ENCODE measurements at regions not wholly inside any gene's neighbourhood (a gene's known extent, or its start where the extent isn't known, plus 50 kb on each side); places are given as distances from the start of the nearest gene placed in this dataset.
"Not testable (repeated sequence)": the region's sequence is repeated elsewhere in the genome, so short reads cannot be mapped to it uniquely, and the experiment has no call there.

DNA sequence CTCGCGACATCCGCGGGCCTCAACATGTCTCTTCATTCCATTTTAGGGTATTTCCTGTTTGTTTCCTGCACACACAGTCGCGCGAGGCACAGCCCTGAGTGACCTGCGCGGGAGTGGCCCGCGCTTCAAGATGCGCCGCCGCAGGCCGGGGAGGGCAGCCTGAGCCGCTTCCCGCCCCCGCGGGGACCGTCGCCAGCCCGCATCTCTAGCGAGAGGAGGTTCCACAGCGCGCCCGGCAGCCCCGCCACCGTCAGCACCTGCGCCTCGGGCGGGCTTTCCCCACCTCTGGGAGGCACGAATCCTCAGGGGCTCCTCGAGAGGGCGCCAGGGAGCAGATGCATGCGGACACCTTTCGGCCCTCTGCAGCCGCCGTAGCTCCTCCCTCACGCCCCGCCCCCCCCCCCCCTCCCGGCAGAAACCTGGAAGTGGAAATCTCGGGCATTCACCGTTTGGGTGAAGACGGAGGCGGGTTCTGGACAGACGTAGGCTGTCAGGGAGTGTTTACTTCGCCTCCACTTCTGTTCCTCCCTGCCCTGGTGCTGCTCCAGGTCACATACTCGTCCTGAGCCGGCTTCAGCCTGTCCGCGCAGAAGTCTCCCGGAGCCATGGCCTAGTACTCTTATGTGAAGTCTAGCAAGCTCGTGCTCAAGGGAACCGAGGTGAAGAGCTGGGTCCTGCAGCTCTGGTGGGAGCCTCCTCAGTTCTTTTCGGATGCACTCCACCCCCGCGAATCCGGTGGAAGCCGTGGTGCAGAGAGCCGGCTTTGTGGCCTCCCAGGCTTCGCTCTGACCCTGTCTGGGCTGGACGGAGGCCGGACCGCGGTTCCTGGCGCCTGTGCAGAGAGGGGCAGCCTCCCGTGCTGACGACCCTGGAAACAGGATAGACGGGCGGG, 880.5 kb upstream of the DEFB115 start:
- Histone ChIP-seq H3K4me3 (peak overlapping the region; percentile 59 to 74 (median 68)), H3K9me3 (replicated peaks in 1 of 11) (peaks cover 0 to 9% (median 0%) of the 10 kb centered on the region in 11 experiments; a peak in 5 of 22 replicates), H3K4me1 (0 out of 20 replicates have a peak, but pooled peaks cover 0 to 3% (median 0%) of the 10 kb centered on the region in 10 experiments), H3K9ac (peak overlapping the region; percentile 73 to 86 (median 81)), H3K27me3 (no peaks in the 10 kb centered on the region), H3K27ac (peak overlapping the region; percentile 58 to 81 (median 74)), H4K20me1 (no peaks in the 10 kb centered on the region), H3K36me3 (no peaks in the 10 kb centered on the region), H3K4me2 (peak overlapping the region; percentile 39 to 68 (median 57); a peak in 18 of 22 replicates)
- TF ChIP-seq Cebpa-rat (IDR thresholded peaks at IDR 0.05) = no peak

DNA sequence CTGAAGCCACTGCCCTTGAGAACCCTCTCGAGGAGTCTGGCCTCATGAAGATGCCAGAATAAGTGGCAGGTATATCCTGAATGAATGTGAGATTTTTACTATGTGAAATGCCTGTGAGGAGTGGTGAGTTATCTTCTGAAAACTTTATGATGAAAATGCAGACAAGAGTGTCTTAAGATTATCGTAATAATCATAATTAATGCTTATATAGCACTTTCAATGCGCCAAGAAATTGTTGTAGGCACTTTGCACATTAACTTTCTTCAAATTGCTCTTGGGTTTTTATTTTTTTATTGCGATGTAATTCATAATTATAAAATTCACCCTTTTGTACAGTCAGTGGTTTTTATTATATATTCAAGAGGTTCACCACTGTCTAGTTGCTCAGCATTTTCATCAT, 879.1 kb upstream of the DEFB115 start:
- H3K4me2 ChIP-seq = peak overlapping the region in 4 of 11 experiments; percentile 7 to 31 (median 19); a peak in 4 of 22 replicates
- H3K36me3 ChIP-seq; H3K27me3 ChIP-seq; H3K4me1 ChIP-seq; H3K9me3 ChIP-seq (replicated peaks in 1 of 11); H4K20me1 ChIP-seq: not testable (repeated sequence)
- H3K9ac ChIP-seq = peak overlapping the region in 1 of 11 experiments; percentile 75; a peak in 1 of 22 replicates
- peak overlapping the region in 1 of 11 experiments; percentile 77; a peak in 1 of 22 replicates for H3K27ac ChIP-seq
- H3K4me3 ChIP-seq = peak overlapping the region in 3 of 10 experiments; percentile 61 to 67 (median 64); a peak in 6 of 20 replicates

DNA sequence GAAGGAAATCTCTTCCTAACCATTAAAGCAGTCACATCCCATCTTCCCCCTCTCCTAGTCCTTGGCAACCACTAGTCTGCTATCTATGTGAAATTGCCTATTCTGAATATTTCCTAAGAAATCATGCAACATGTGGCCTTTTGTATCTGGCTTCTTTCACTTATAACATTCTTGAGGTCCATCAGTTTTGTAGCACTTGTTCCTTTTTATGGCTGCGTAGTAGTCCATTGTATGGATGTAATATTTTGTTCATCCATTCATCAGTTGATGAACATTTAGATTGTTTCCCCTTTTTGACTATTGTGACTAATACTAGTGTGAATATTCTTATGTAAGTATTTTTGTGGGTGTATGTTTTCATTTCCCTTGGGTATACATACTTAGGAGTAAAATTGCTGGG, 878.7 kb upstream of the DEFB115 start:
- H3K27ac ChIP-seq; H3K9ac ChIP-seq; H3K27me3 ChIP-seq; H3K4me1 ChIP-seq; H3K36me3 ChIP-seq; H4K20me1 ChIP-seq; H3K9me3 ChIP-seq (replicated peaks in 1 of 11): not testable (repeated sequence)
- Histone ChIP-seq H3K4me3 (peak overlapping the region in 2 of 10 experiments; percentile 61 to 64; a peak in 2 of 20 replicates), H3K4me2 (0 out of 22 replicates have a peak overlapping the region, but pooled peaks of 1 of the 11 experiments have one; percentile 31)

DNA sequence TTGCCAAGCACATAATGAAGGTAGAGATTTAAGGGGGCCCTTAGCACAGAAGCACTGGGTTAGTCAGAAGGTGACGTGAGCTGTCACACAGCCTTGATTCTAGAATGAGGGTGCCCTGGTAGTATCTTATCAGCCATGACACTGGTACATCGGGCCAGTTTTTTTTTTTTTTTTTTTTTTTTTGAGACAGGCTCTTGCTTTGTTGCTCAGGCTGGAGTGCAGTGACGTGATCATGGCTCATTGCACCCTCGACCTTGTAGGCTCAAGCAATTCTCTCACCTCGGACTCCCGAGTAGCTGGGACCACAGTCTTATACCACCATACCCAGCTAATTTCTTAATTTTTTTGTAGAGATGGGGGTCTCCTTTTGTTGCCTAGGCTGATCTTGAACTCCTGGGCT, 872.6 kb upstream of the DEFB115 start:
- H3K27ac ChIP-seq; H3K4me2 ChIP-seq; H3K4me3 ChIP-seq; H3K36me3 ChIP-seq; H3K9me3 ChIP-seq (replicated peaks in 1 of 11); H3K4me1 ChIP-seq; H3K9ac ChIP-seq; H3K27me3 ChIP-seq: not testable (repeated sequence)
- H4K20me1 ChIP-seq = peaks cover 0 to 11% (median 0%) of the 10 kb centered on the region in 11 experiments; a peak in 2 of 22 replicates

DNA sequence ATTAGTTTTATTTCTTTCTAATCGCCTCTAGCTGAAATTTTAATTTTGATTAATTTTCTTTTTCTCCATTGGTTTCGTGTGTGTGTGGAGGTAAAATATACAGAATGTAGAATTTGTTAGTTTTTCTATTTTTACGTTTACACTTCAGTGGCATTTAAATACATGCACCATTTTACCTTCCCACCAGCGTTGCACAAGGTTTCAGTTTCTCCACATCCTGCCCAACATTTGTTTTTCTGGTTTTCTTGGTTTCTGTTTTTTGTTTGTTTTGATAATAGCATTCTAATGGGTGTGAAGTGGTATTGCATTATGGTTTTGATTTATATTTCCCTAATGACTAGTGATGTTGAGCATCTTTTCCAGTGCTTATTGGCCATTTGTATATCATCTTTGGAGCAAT, 871.4 kb upstream of the DEFB115 start:
- H4K20me1 ChIP-seq = peaks cover 0 to 11% (median 0%) of the 10 kb centered on the region in 11 experiments; a peak in 2 of 22 replicates
- not testable (repeated sequence) for H3K4me1 ChIP-seq; H3K27ac ChIP-seq; H3K9ac ChIP-seq; H3K27me3 ChIP-seq; H3K9me3 ChIP-seq (replicated peaks in 1 of 11); H3K36me3 ChIP-seq; H3K4me3 ChIP-seq; H3K4me2 ChIP-seq

DNA sequence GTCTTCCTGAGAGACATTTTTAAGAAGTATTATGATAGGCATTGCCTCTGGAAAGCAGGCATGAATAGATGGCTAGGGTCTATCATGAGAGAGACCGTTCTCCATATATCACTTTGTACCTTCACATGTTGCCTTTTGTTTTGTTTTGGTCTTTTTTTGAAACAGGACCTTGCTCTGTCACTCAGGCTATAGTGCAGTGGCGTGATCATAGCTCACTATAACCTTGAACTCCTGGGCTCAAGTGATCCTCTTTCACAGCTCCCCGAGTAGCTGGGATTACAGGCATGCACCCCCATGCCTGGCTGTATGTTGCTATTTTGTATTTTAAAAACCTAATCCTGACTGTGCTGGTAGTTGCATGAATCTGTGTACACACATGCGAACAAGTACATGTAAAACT, 869.6 kb upstream of the DEFB115 start:
- H3K9ac ChIP-seq; H3K4me2 ChIP-seq; H3K4me1 ChIP-seq; H3K9me3 ChIP-seq (replicated peaks in 1 of 11); H3K27me3 ChIP-seq; H3K27ac ChIP-seq; H3K36me3 ChIP-seq; H3K4me3 ChIP-seq: not testable (repeated sequence)
- peaks cover 0 to 11% (median 0%) of the 10 kb centered on the region in 11 experiments; a peak in 2 of 22 replicates for H4K20me1 ChIP-seq

DNA sequence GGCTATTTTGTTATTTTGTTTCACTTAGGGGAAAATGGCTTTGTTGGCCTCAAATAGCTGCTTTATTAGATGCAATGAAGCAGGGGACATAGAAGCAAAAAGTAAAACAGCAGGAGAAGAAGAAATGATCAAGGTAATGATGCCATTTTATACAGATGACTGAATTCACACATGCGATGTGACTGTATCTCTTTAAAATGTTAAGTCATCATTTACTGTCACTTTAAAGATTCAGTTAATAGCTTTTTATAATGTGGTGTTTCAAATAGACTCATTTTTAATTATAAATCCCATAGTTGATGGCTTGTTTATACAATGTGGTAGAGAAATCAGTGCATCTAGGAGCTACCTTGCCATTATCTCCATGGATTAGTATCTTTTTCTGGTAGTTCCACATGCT, 863.9 kb upstream of the DEFB115 start:
- not testable (repeated sequence) for H3K9me3 ChIP-seq (replicated peaks in 1 of 11); H3K4me2 ChIP-seq; H3K4me1 ChIP-seq; H4K20me1 ChIP-seq; H3K27ac ChIP-seq; H3K27me3 ChIP-seq; H3K9ac ChIP-seq; H3K4me3 ChIP-seq; H3K36me3 ChIP-seq

DNA sequence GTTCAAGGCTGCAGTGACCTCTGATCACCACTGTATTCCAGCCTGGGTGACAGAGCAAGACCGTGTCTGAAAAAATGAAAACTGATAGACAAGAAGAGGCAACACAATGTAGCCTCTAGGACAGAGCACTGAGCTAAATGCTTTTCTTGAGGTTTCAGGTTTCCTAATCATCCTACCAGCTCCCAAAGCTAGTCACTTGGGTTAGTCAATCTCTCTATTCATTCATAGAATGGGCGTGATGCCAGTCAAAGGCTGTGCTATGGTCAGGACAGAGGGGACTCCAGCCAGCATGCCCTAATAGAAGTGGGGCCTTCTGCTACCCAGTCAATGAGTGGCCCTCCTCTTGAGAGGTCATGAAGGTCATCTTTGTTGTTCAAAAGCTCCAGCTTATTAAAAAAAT, 860.4 kb upstream of the DEFB115 start:
- H3K4me3 ChIP-seq; H3K4me1 ChIP-seq; H3K27me3 ChIP-seq; H3K9me3 ChIP-seq (replicated peaks in 1 of 11); H4K20me1 ChIP-seq; H3K9ac ChIP-seq; H3K4me2 ChIP-seq; H3K27ac ChIP-seq: not testable (repeated sequence)
- H3K36me3 ChIP-seq = peaks cover 0 to 25% (median 9%) of the 10 kb centered on the region in 11 experiments; a peak in 10 of 22 replicates

DNA sequence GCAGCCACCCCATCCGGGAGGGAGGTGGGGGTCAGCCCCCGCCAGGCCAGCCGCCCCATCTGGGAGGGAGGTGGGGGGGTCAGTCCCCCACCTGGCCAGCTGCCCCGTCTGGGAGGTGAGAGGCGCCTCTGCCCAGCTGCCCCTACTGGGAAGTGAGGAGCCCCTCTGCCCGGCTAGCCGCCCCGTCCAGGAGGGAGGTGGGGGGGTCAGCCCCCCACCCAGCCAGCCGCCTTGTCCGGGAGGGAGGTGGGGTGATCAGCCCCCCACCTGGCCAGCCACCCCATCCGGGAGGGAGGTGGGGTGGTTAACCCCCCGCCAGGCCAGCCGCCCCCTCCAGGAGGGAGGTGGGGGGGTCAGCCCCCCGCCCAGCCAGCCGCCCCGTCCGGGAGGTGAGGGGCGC, 852.4 kb upstream of the DEFB115 start:
- not testable (repeated sequence) for H3K27me3 ChIP-seq, H3K27ac ChIP-seq, H4K20me1 ChIP-seq, H3K4me3 ChIP-seq, H3K4me2 ChIP-seq, H3K4me1 ChIP-seq, H3K9ac ChIP-seq
- peaks cover 0 to 24% (median 8%) of the 10 kb centered on the region in 11 experiments; a peak in 10 of 22 replicates for H3K36me3 ChIP-seq
- peaks cover 13 to 50% (median 29%) of the 10 kb centered on the region in 11 experiments; a peak in 20 of 22 replicates for H3K9me3 ChIP-seq (replicated peaks in 1 of 11)

DNA sequence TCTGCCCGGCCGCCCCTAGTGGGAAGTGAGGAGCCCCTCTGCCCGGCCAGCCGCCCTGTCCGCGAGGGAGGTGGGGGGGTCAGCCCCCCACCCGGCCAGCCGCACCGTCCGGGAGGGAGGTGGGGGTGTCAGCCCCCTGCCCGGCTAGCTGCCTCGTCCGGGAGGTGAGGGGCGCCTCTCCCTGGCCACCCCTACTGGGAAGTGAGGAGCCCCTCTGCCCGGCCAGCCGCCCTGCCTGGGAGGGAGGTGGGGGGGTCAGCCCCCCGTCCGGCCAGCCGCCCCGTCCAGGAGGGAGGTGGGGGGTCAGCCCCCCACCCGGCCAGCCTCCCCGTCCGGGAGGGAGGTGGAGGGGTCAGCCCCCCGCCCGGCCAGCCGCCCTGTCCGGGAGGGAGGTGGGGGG, 851.9 kb upstream of the DEFB115 start:
- not testable (repeated sequence) for H3K27me3 ChIP-seq, H4K20me1 ChIP-seq, H3K4me3 ChIP-seq, H3K4me1 ChIP-seq, H3K4me2 ChIP-seq, H3K27ac ChIP-seq, H3K9ac ChIP-seq
- Histone ChIP-seq H3K36me3 (peaks cover 0 to 19% (median 3%) of the 10 kb centered on the region in 11 experiments; a peak in 10 of 22 replicates), H3K9me3 (replicated peaks in 1 of 11) (peaks cover 13 to 55% (median 29%) of the 10 kb centered on the region in 11 experiments; a peak in 20 of 22 replicates)

DNA sequence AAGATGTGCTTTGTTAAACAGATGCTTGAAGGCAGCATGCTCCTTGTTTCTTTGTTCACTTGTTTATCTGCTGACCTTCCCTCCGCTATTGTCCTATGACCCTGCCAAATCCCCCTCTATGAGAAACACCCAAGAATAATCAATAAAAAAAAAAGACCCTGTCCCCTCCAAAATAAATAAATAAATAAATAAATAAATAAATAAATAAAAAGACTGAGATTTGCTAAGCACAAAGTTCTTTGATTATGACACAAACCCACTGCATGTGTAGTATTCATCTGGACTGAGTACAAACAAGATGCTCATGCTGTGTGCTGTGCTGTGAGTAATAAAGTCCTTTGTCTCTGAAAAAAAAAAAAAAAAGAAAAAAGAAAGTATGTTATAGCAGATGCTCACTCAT, 851.1 kb upstream of the DEFB115 start:
- H3K4me1 ChIP-seq, H3K9ac ChIP-seq, H3K4me3 ChIP-seq, H3K4me2 ChIP-seq, H3K27me3 ChIP-seq, H3K27ac ChIP-seq, H4K20me1 ChIP-seq: not testable (repeated sequence)
- Histone ChIP-seq H3K36me3 (peaks cover 0 to 13% (median 0%) of the 10 kb centered on the region in 11 experiments; a peak in 7 of 22 replicates), H3K9me3 (replicated peaks in 1 of 11) (peaks cover 13 to 61% (median 31%) of the 10 kb centered on the region in 11 experiments; a peak in 20 of 22 replicates)
